ENCODE measurements at regions not wholly inside any gene's neighbourhood (a gene's known extent, or its start where the extent isn't known, plus 50 kb on each side); places are given as distances from the start of the nearest gene placed in this dataset.

GRCh38 chr2:493228-493627 is 184.0 kb downstream of the TMEM18 start:
- TF ChIP-seq CTCF (IDR thresholded peaks at IDR 0.05) (no peak), POLR2A (IDR thresholded peaks at IDR 0.05) (no peak)

Data from body of pancreas (tissue), 4 donors.